Natural killer cell (primary cell): ENCODE measurements at regions not wholly inside any gene's neighbourhood (a gene's known extent, or its start where the extent isn't known, plus 50 kb on each side); places are given as distances from the start of the nearest gene placed in this dataset.

ENCODE experiments used
- ATAC-seq, 3 donors: fragments of 150-1000 bp in 2 of 3; fragments of 200-7000 bp in 1 of 3; cut with Tn5 transposase; 1 replicate in 1 of 3; 2 replicates in 2 of 3; pipeline ENCODE4 v1.10.0; 2021; ENCODE audit warnings: mild to moderate bottlenecking in 2 of 3, moderate library complexity in 2 of 3
- DNase-seq, 2 donors: peaks; one replicate each; pipeline versions ENCODE4 v3.0.0 to v3.0.0-alpha.2; 2013 to 2021; ENCODE audit warnings: mixed read lengths in 1 of 2
- H3K27ac ChIP-seq: one replicate; pipeline ENCODE4 v1.5.1; 2013; ENCODE audit warnings: mild to moderate bottlenecking, low read length
- H3K27me3 ChIP-seq: one replicate; pipeline ENCODE4 v1.6.1; 2013; ENCODE audit warnings: low read length; ENCODE audit not compliant: control insufficient read depth, insufficient read depth
- H3K36me3 ChIP-seq: one replicate; pipeline ENCODE4 v1.6.1; 2013; ENCODE audit warnings: low read length; ENCODE audit not compliant: control insufficient read depth, insufficient read depth
- H3K4me1 ChIP-seq: one replicate; pipeline ENCODE4 v1.6.1; 2013; ENCODE audit warnings: low read length; ENCODE audit not compliant: control insufficient read depth, insufficient read depth
- H3K4me3 ChIP-seq: one replicate; pipeline ENCODE4 v1.5.1; 2013; ENCODE audit warnings: low read length
- H3K9me3 ChIP-seq: one replicate; pipeline ENCODE4 v1.6.1; 2013; ENCODE audit warnings: low read length; ENCODE audit not compliant: control insufficient read depth, insufficient read depth
- H3K27ac Mint-ChIP-seq, 2 donors: one replicate each; pipeline ENCODE4 v1.8.0; 2022; ENCODE audit warnings: mild to moderate bottlenecking in 2 of 2, mixed read lengths in 2 of 2, moderate library complexity in 1 of 2
- H3K27me3 Mint-ChIP-seq, 2 donors: one replicate each; pipeline ENCODE4 v1.8.0; 2022; ENCODE audit warnings: low read depth in 2 of 2, mixed read lengths in 2 of 2
- H3K36me3 Mint-ChIP-seq: one replicate; pipeline ENCODE4 v1.8.0; 2022; ENCODE audit warnings: mixed read lengths
- H3K4me1 Mint-ChIP-seq, 2 donors: one replicate each; pipeline ENCODE4 v1.8.0; 2022; ENCODE audit warnings: mixed read lengths in 2 of 2
- H3K4me3 Mint-ChIP-seq: one replicate; pipeline ENCODE4 v1.8.0; 2022; ENCODE audit warnings: mild to moderate bottlenecking, moderate library complexity, mixed read lengths
- H3K9me3 Mint-ChIP-seq, 2 donors: one replicate each; pipeline ENCODE4 v1.8.0; 2022; ENCODE audit warnings: mixed read lengths in 2 of 2
- WGBS: methylation state at CpG from one replicate; pipeline ENCODE4 v1.1.7; 2013; ENCODE audit warnings: missing lambda C conversion rate; ENCODE audit not compliant: insufficient coverage; 5-methylcytosine and 5-hydroxymethylcytosine counted together
- intact Hi-C: fragments of 100-400 bp; cut with micrococcal nuclease; formaldehyde crosslinking; loops from one replicate; pipeline ENCODE4 v1.14.2; 2022
- TF ChIP-seq, protein P1 (sequence below): fragments of 200-600 bp; IDR thresholded peaks from one replicate; pipeline ENCODE4 v1.8.0; 2022; ENCODE audit warnings: antibody characterized with exemption

- no peaks in the 10 kb centered on the region for H3K4me1 ChIP-seq
- TF ChIP-seq, protein P1, sequence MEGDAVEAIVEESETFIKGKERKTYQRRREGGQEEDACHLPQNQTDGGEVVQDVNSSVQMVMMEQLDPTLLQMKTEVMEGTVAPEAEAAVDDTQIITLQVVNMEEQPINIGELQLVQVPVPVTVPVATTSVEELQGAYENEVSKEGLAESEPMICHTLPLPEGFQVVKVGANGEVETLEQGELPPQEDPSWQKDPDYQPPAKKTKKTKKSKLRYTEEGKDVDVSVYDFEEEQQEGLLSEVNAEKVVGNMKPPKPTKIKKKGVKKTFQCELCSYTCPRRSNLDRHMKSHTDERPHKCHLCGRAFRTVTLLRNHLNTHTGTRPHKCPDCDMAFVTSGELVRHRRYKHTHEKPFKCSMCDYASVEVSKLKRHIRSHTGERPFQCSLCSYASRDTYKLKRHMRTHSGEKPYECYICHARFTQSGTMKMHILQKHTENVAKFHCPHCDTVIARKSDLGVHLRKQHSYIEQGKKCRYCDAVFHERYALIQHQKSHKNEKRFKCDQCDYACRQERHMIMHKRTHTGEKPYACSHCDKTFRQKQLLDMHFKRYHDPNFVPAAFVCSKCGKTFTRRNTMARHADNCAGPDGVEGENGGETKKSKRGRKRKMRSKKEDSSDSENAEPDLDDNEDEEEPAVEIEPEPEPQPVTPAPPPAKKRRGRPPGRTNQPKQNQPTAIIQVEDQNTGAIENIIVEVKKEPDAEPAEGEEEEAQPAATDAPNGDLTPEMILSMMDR, result no peak
- H3K4me1 Mint-ChIP-seq, result no peaks in the 10 kb centered on the region
Observed at GRCh38 chr5:143682929-143683386, 129.0 kb upstream of the HMHB1 start.

DNA sequence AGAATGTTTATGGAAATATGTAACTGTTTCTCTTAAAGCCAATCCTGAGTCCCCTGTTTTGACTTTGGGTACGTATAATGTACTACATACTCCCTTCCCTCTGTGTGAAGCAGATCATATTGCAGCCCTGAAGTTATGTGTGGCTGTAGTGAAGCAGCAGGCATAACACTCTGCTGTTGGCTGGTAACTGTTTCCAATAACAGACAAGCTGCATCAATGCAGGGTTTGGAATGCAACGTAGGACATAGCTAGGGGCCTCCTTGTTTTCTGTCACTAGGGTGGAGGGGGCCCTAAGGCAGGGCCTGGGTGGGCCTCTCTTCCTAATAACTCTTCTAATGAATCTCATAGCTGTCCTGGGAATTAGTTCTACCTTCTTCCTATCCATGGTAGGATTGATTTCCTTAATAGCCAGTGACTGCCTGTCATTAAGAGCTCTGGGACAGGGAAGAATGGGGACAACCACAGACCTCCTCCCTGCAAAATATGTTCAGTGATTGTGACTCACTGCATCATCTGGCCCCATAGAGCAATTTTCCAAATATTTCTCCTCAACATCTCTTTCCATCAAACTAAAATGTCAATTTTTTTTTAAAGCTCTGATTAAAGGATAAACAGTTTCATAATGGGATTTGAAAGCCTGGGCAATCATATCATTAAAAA is 129.6 kb upstream of the HMHB1 start:
- TF ChIP-seq, protein P1, result no peak
- intact Hi-C loops, result no loop called here
- no peak for DNase-seq

More at GRCh38 chr5:143682929-143683386, 129.0 kb upstream of the HMHB1 start:
- H3K36me3 ChIP-seq, result no peaks in the 10 kb centered on the region
- H3K27ac ChIP-seq, result no peak overlapping the region
- DNase-seq (no peak), ATAC-seq (no peak)
- WGBS, result 97% methylated on average over 2 of the region's 3 CpGs
- H3K9me3 Mint-ChIP-seq, result no peaks in the 10 kb centered on the region
- H3K27me3 ChIP-seq, result no peaks in the 10 kb centered on the region
- no peaks in the 10 kb centered on the region for H3K27me3 Mint-ChIP-seq
- no peak overlapping the region for H3K4me3 Mint-ChIP-seq
- no peak overlapping the region for H3K27ac Mint-ChIP-seq
- intact Hi-C loops, result no loop called here
- no peak overlapping the region for H3K4me3 ChIP-seq
- H3K9me3 ChIP-seq, result no peaks in the 10 kb centered on the region
- H3K36me3 Mint-ChIP-seq, result no peaks in the 10 kb centered on the region

DNA sequence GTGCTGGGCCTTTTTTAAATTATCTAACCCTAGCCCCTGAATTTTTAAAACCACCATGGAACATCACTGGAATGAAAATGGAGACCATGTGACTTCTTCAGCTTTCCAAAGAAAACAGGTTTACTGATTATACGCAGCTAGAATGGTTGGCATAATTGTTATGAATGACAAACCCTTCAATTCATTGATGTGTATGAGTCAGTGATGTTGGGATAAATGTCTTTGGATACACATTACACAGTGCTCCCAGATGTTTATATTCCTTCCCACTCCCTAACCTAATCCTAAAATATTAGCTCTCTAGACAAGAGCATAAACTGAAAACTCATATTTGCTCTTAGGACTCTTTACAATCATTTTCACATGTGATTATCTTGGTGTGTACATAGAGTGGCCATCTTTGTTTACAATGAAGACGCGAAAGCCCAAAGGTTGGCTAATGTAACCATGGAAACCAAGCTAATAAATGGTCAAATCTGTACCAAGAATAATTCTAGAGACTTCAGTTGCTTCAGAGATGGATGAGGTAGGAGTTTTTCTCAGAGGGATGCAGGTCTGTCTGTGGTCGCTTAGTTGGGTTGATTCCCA is 131.2 kb upstream of the HMHB1 start:
- Mint-ChIP-seq H3K4me3 (no peak overlapping the region), H3K27me3 (no peaks in the 10 kb centered on the region), H3K36me3 (no peaks in the 10 kb centered on the region), H3K9me3 (no peaks in the 10 kb centered on the region), H3K4me1 (no peaks in the 10 kb centered on the region), H3K27ac (no peak overlapping the region)
- no peaks in the 10 kb centered on the region for H3K27me3 ChIP-seq
- 100% methylated on average over 3 of the region's 4 CpGs for WGBS
- no peak for ATAC-seq
- no peak overlapping the region for H3K27ac ChIP-seq
- no peak for DNase-seq
- TF ChIP-seq, protein P1, result no peak
- H3K4me3 ChIP-seq, result no peak overlapping the region
- intact Hi-C loops, result no loop called here
- H3K9me3 ChIP-seq, result no peaks in the 10 kb centered on the region
- H3K36me3 ChIP-seq, result no peaks in the 10 kb centered on the region
- no peaks in the 10 kb centered on the region for H3K4me1 ChIP-seq

More for the DNA sequence above, 129.6 kb upstream of the HMHB1 start:
- Histone ChIP-seq H3K9me3 (no peaks in the 10 kb centered on the region), H3K27ac (no peak overlapping the region), H3K4me3 (no peak overlapping the region), H3K27me3 (no peaks in the 10 kb centered on the region), H3K36me3 (no peaks in the 10 kb centered on the region), H3K4me1 (no peaks in the 10 kb centered on the region)
- Mint-ChIP-seq H3K4me1 (no peaks in the 10 kb centered on the region), H3K4me3 (no peak overlapping the region), H3K27ac (no peak overlapping the region), H3K27me3 (no peaks in the 10 kb centered on the region), H3K36me3 (no peaks in the 10 kb centered on the region), H3K9me3 (no peaks in the 10 kb centered on the region)
- ATAC-seq, result no peak
- WGBS, result 94% methylated on average over 2 of the region's 2 CpGs
